Skin of body (tissue), 1 donor: ENCODE measurements at regions not wholly inside any gene's neighbourhood (a gene's known extent, or its start where the extent isn't known, plus 50 kb on each side); places are given as distances from the start of the nearest gene placed in this dataset.
"Not testable (repeated sequence)": the region's sequence is repeated elsewhere in the genome, so short reads cannot be mapped to it uniquely, and the experiment has no call there.

Source experiments
- DNase-seq: peaks from one replicate; lab custom pipeline; 2025; lab: John Stamatoyannopoulos, UW

GRCh38 chr10:114872519-114873087 lies 51.0 kb downstream of the FHIP2A start:
- no peak for DNase-seq

- DNase-seq, result peak; percentile 35
Measured at GRCh38 chr10:114874827-114875411, 53.3 kb downstream of the FHIP2A start.

GRCh38 chr10:114875590-114876081 lies 54.1 kb downstream of the FHIP2A start:
- not testable (repeated sequence) for DNase-seq

- no peak for DNase-seq
Measured at GRCh38 chr10:114876169-114876568, 54.6 kb downstream of the FHIP2A start.

- no peak for DNase-seq
Measured at GRCh38 chr10:114876602-114877300, 55.2 kb downstream of the FHIP2A start.

- no peak for DNase-seq
Measured at GRCh38 chr10:114877301-114877644, 55.7 kb downstream of the FHIP2A start.

GRCh38 chr10:114879093-114879492 lies 57.5 kb downstream of the FHIP2A start:
- no peak for DNase-seq

- DNase-seq, result no peak
Measured at GRCh38 chr10:114879541-114880158, 58.1 kb downstream of the FHIP2A start.

- no peak for DNase-seq
Measured at GRCh38 chr10:114881417-114881816, 56.6 kb upstream of the TRUB1 start.

- DNase-seq, result no peak
Measured at GRCh38 chr10:114881901-114882300, 56.1 kb upstream of the TRUB1 start.

GRCh38 chr10:114885443-114885842 lies 52.6 kb upstream of the TRUB1 start:
- no peak for DNase-seq
